ENCODE measurements at regions not wholly inside any gene's neighbourhood (a gene's known extent, or its start where the extent isn't known, plus 50 kb on each side); places are given as distances from the start of the nearest gene placed in this dataset.

GRCh38 chrX:725971-726370, 95.4 kb downstream of the SHOX start:
- intact Hi-C loops (cut with micrococcal nuclease) (no loop called here), in situ Hi-C loops (cut with MboI; ENCODE audit: low sequenced_read_pairs) (no loop called here), dilution Hi-C loops (cut with HindIII; ENCODE audit: low sequenced_read_pairs, unreplicated experiment) (no loop called here)
- no peak for ATAC-seq (ENCODE audit: low read depth)
- Histone ChIP-seq H3K36me3 (ENCODE audit: control insufficient read depth, insufficient read depth, low read length) (no peaks in the 10 kb centered on the region), H3K9me3 (ENCODE audit: control insufficient read depth, insufficient read depth, low read length) (peaks cover 30% of the 10 kb centered on the region; the same call in 1 of the 2 replicates), H2BK5ac (ENCODE audit: low read depth, low read length, poor library complexity, severe bottlenecking) (no peak overlapping the region), H2AK9ac (replicated peaks; ENCODE audit: low read depth, low read length, poor library complexity) (no peak overlapping the region), H2BK120ac (ENCODE audit: low read depth, low read length) (no peak overlapping the region), H2AFZ (replicated peaks; ENCODE audit: low read length, poor library complexity) (no peak overlapping the region), H3K4ac (ENCODE audit: low read depth, low read length) (no peak overlapping the region), H3K4me1 (ENCODE audit: control insufficient read depth, insufficient read depth, low read length) (no peaks in the 10 kb centered on the region), H3K23ac (ENCODE audit: low read depth, low read length) (no peak overlapping the region), H3K56ac (ENCODE audit: extremely low read depth, insufficient read depth, low read length) (no peak overlapping the region), H3K4me3 (ENCODE audit: insufficient read depth, low read depth, low read length) (no peak overlapping the region), H3K4me2 (ENCODE audit: low read depth, low read length) (no peak overlapping the region), H3K79me1 (ENCODE audit: low read depth in 1 of 2, low read length in 2 of 2) (no peaks in the 10 kb centered on the region), H2AK5ac (ENCODE audit: low read depth, low read length) (no peak overlapping the region), H4K91ac (ENCODE audit: insufficient read depth, low read depth, low read length) (no peak overlapping the region), H3K27me3 (ENCODE audit: control insufficient read depth, insufficient read depth, low read length) (no peaks in the 10 kb centered on the region), H2BK15ac (ENCODE audit: low read depth, low read length) (no peak overlapping the region), H3K14ac (replicated peaks; ENCODE audit: low read depth, low read length) (no peak overlapping the region), H4K5ac (ENCODE audit: low read depth, low read length) (no peak overlapping the region), H3K18ac (ENCODE audit: low read depth, low read length) (no peak overlapping the region), H2BK20ac (ENCODE audit: low read depth, low read length) (no peak overlapping the region), H3K9me1 (ENCODE audit: insufficient read depth, low read length) (no peaks in the 10 kb centered on the region), H3K9ac (ENCODE audit: low read depth, low read length) (no peak overlapping the region), H3K27ac (ENCODE audit: insufficient read depth, low read length) (no peak overlapping the region), H4K20me1 (ENCODE audit: insufficient read depth, low read length) (no peaks in the 10 kb centered on the region), H4K8ac (ENCODE audit: low read depth in 2 of 2, low read length in 2 of 2) (no peak overlapping the region)
- POLR2A ChIA-PET (ENCODE audit: unreplicated experiment) = no interaction called here
- WGBS, 2 experiments (ENCODE audit: extremely low coverage in 2 of 2, insufficient read length in 1 of 2) = 90% methylated on average over 7 of the region's 9 CpGs; no CpG with 5 or more reads in 1 of the 2 experiments
- BruUV-seq (replicated peaks) = no TSS peak
- TF ChIP-seq CEBPB (IDR thresholded peaks at IDR 0.05; ENCODE audit: low read depth, low read length) = no peak
- TF ChIP-seq POLR2A (IDR thresholded peaks at IDR 0.05; ENCODE audit: low read depth, low read length) = no peak
- TF ChIP-seq RFX5 (IDR thresholded peaks at IDR 0.05; ENCODE audit: low read depth, low read length) = no peak
- no peak for TF ChIP-seq ELK1 (IDR thresholded peaks at IDR 0.05; ENCODE audit: borderline replicate concordance, low read depth, low read length)
- no peak for TF ChIP-seq MXI1 (IDR thresholded peaks at IDR 0.05; ENCODE audit: borderline replicate concordance, low read depth, low read length)
- TF ChIP-seq MAZ (IDR thresholded peaks at IDR 0.05; ENCODE audit: borderline replicate concordance, low read depth, low read length) = no peak
- no peak for TF ChIP-seq SMC3 (IDR thresholded peaks at IDR 0.05; ENCODE audit: low read depth, low read length)
- TF ChIP-seq, protein P1, sequence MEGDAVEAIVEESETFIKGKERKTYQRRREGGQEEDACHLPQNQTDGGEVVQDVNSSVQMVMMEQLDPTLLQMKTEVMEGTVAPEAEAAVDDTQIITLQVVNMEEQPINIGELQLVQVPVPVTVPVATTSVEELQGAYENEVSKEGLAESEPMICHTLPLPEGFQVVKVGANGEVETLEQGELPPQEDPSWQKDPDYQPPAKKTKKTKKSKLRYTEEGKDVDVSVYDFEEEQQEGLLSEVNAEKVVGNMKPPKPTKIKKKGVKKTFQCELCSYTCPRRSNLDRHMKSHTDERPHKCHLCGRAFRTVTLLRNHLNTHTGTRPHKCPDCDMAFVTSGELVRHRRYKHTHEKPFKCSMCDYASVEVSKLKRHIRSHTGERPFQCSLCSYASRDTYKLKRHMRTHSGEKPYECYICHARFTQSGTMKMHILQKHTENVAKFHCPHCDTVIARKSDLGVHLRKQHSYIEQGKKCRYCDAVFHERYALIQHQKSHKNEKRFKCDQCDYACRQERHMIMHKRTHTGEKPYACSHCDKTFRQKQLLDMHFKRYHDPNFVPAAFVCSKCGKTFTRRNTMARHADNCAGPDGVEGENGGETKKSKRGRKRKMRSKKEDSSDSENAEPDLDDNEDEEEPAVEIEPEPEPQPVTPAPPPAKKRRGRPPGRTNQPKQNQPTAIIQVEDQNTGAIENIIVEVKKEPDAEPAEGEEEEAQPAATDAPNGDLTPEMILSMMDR (conservative IDR thresholded peaks at IDR 0.05; ENCODE audit: low read depth, low read length) = no peak
- no peak for TF ChIP-seq NFE2L2 (IDR thresholded peaks at IDR 0.05; ENCODE audit: low read depth, low read length)
- TF ChIP-seq CHD1 (IDR thresholded peaks at IDR 0.05; ENCODE audit: low read depth, low read length) = no peak
- no peak for TF ChIP-seq USF2 (IDR thresholded peaks at IDR 0.05; ENCODE audit: low read depth, low read length)
- TF ChIP-seq FOS (IDR thresholded peaks at IDR 0.05; ENCODE audit: low read depth, low read length) = no peak
- TF ChIP-seq MAFK (IDR thresholded peaks at IDR 0.05; ENCODE audit: low read depth, low read length) = no peak
- no peak for TF ChIP-seq RAD21 (IDR thresholded peaks at IDR 0.05; ENCODE audit: low read length)
- TF ChIP-seq BHLHE40 (IDR thresholded peaks at IDR 0.05; ENCODE audit: low read depth, low read length) = no peak
- CTCF ChIA-PET = no interaction called here
- DNase-seq = no peak
